Prostate gland (tissue), 2 donors: ENCODE measurements at regions not wholly inside any gene's neighbourhood (a gene's known extent, or its start where the extent isn't known, plus 50 kb on each side); places are given as distances from the start of the nearest gene placed in this dataset.
"Not testable (repeated sequence)": the region's sequence is repeated elsewhere in the genome, so short reads cannot be mapped to it uniquely, and the experiment has no call there.

Experiments
- DNase-seq: peaks from one replicate; pipeline ENCODE4 v3.0.0-alpha.2; 2019; ENCODE audit warnings: low spot score
- H3K27ac ChIP-seq, 2 donors: fragments of 200-600 bp; sonication (generic); 2 replicates each; pipeline ENCODE4 v1.5.1; 2017 to 2019
- H3K27me3 ChIP-seq: fragments of 200-600 bp; sonication (generic); replicated peaks from 2 replicates; pipeline ENCODE4 v1.5.1; 2019; ENCODE audit not compliant: insufficient read depth
- H3K36me3 ChIP-seq, 2 donors: fragments of 200-600 bp; sonication (generic); 1 replicate in 1 of 2; 2 replicates in 1 of 2; pipeline versions ENCODE4 v1.5.1 to v1.8.1; 2017 to 2019
- H3K4me1 ChIP-seq: fragments of 200-600 bp; sonication (generic); replicated peaks from 2 replicates; pipeline ENCODE4 v1.5.1; 2019
- H3K4me3 ChIP-seq, 2 donors: fragments of 200-600 bp; sonication (generic); 2 replicates each; pipeline ENCODE4 v1.5.1; 2017 to 2019
- H3K9me3 ChIP-seq: fragments of 200-600 bp; sonication (generic); 2 replicates; pipeline ENCODE4 v1.5.1; 2017
- POLR2A ChIP-seq: fragments of 450-650 bp; IDR thresholded peaks from one replicate; pipeline ENCODE4 v1.6.1; 2016; ENCODE audit warnings: antibody characterized with exemption, mild to moderate bottlenecking
- POLR2AphosphoS5 ChIP-seq: sonication (generic); formaldehyde crosslinking; IDR thresholded peaks from one replicate; pipeline ENCODE4 v1.6.1; 2017; ENCODE audit warnings: antibody characterized with exemption
- WGBS: methylation state at CpG from one replicate; pipeline ENCODE4 v1.1.5; 2018; 5-methylcytosine and 5-hydroxymethylcytosine counted together
- intact Hi-C: fragments of 100-400 bp; cut with DNase I; formaldehyde crosslinking; loops from one replicate; pipeline ENCODE4 v1.14.2; 2022
- TF ChIP-seq, protein P1 (sequence below), 4 experiments: fragments of 200-600 bp in 2 of 4; fragments of 450-650 bp in 2 of 4; sonication (generic) in 2 of 4; IDR thresholded peaks; 1 replicate in 3 of 4; 2 replicates in 1 of 4; pipeline ENCODE4 v1.5.1; 2016 to 2019; ENCODE audit warnings: antibody characterized with exemption in 4 of 4, mild to moderate bottlenecking in 2 of 4, moderate library complexity in 2 of 4

GRCh38 chr14:106809615-106810014, 1283.2 kb downstream of the TMEM121 start:
- TF ChIP-seq POLR2A, result no peak
- TF ChIP-seq, protein P1, sequence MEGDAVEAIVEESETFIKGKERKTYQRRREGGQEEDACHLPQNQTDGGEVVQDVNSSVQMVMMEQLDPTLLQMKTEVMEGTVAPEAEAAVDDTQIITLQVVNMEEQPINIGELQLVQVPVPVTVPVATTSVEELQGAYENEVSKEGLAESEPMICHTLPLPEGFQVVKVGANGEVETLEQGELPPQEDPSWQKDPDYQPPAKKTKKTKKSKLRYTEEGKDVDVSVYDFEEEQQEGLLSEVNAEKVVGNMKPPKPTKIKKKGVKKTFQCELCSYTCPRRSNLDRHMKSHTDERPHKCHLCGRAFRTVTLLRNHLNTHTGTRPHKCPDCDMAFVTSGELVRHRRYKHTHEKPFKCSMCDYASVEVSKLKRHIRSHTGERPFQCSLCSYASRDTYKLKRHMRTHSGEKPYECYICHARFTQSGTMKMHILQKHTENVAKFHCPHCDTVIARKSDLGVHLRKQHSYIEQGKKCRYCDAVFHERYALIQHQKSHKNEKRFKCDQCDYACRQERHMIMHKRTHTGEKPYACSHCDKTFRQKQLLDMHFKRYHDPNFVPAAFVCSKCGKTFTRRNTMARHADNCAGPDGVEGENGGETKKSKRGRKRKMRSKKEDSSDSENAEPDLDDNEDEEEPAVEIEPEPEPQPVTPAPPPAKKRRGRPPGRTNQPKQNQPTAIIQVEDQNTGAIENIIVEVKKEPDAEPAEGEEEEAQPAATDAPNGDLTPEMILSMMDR (IDR thresholded peaks at IDR 0.05), result no peak
- no peak for TF ChIP-seq POLR2AphosphoS5
- H3K27me3 ChIP-seq, result no peaks in the 10 kb centered on the region
- 64% methylated on average over 2 of the region's 2 CpGs for WGBS

DNA sequence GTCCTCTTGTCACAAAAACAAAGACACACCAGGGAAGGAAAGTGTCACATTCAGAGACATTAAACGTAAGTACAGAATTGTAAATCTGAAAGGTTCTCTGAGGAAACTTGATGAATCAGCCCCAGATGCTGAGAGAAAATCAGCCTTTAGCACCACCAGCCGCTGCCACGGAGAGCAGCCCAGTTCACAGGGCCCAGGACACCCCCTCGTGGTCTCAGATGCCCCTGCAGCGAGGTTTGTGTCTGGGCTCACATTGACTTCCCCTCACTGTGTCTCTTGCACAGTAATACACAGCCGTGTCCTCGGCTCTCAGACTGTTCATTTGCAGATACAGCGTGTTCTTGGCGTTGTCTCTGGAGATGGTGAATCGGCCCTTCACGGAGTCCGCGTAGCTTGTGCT, 1283.8 kb downstream of the TMEM121 start:
- H3K4me1 ChIP-seq, H3K36me3 ChIP-seq, H3K27ac ChIP-seq, H3K27me3 ChIP-seq, intact Hi-C loops, DNase-seq, H3K9me3 ChIP-seq, H3K4me3 ChIP-seq: not testable (repeated sequence)
- WGBS, result 69% methylated on average over 13 of the region's 13 CpGs

More at GRCh38 chr14:106809615-106810014, 1283.2 kb downstream of the TMEM121 start:
- intact Hi-C loops, result no loop called here
- Histone ChIP-seq H3K27ac (no peak overlapping the region), H3K36me3 (no peaks in the 10 kb centered on the region), H3K9me3 (no peaks in the 10 kb centered on the region), H3K4me1 (no peaks in the 10 kb centered on the region), H3K4me3 (no peak overlapping the region)
- DNase-seq, result no peak

DNA sequence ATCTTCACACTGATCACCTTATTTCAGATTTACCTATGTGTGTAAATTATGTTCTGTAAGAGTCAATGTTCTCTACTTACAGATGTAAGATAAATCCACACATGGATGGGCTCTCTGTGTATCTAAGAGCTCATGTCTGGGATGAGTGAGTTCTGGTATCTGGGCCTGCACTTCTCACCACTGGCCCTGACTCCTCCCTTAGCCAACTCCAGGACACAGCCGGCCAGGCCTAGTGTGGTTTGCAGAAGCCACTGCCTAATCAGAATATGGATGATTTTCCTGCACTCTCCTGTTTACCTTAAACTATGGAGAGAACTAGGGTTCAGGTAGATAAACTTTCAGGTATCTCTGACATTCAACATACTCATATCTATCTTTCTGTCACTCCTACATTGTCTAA, 1284.8 kb downstream of the TMEM121 start:
- H3K36me3 ChIP-seq, result no peaks in the 10 kb centered on the region
- no peak overlapping the region for H3K4me3 ChIP-seq
- intact Hi-C loops, result no loop called here
- no peaks in the 10 kb centered on the region for H3K4me1 ChIP-seq
- no peaks in the 10 kb centered on the region for H3K27me3 ChIP-seq
- no peak for DNase-seq
- no peak overlapping the region for H3K27ac ChIP-seq
- H3K9me3 ChIP-seq, result no peaks in the 10 kb centered on the region
- TF ChIP-seq, protein P1 (IDR thresholded peaks at IDR 0.05), result no peak
- TF ChIP-seq POLR2AphosphoS5 (no peak), POLR2A (no peak)
- WGBS, result 74% methylated on average over 1 of the region's 1 CpG

- H3K27ac ChIP-seq, result no peak overlapping the region
- H3K36me3 ChIP-seq, result no peaks in the 10 kb centered on the region
- H3K27me3 ChIP-seq, result no peaks in the 10 kb centered on the region
- TF ChIP-seq POLR2A, result no peak
- TF ChIP-seq POLR2AphosphoS5, result no peak
- TF ChIP-seq, protein P1 (IDR thresholded peaks at IDR 0.05), result no peak
- no peak for DNase-seq
- H3K4me1 ChIP-seq, result no peaks in the 10 kb centered on the region
- 79% methylated on average over 28 of the region's 37 CpGs for WGBS
- intact Hi-C loops, result no loop called here
- no peak overlapping the region for H3K4me3 ChIP-seq
- H3K9me3 ChIP-seq, result no peaks in the 10 kb centered on the region
These were observed 1286.5 kb downstream of the TMEM121 start for GRCh38 chr14:106812788-106813476.

DNA sequence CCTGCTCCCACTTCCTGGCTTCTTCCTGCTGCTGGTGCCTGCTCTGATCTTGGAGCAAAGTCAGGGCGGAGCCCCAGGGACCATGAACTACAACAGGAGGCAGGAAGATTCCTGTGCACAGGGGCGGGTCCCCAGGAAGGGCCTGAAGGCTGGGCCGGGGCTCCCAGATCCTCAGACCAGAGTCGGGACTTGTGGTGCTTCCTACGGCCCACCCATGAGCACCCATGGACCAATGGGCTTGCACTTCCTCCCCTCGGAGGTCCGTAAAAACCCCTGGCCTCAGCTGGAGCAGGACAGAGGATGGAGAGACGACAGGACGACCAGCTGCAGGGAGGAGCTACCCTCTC, 1287.1 kb downstream of the TMEM121 start:
- no peak for DNase-seq
- H3K4me3 ChIP-seq, result no peak overlapping the region

More for the DNA sequence above, 1287.1 kb downstream of the TMEM121 start:
- no peaks in the 10 kb centered on the region for H3K36me3 ChIP-seq
- TF ChIP-seq POLR2AphosphoS5, result no peak
- no peak for TF ChIP-seq POLR2A
- TF ChIP-seq, protein P1 (IDR thresholded peaks at IDR 0.05), result no peak
- WGBS, result 82% methylated on average over 8 of the region's 9 CpGs
- H3K27ac ChIP-seq, result no peak overlapping the region
- no peaks in the 10 kb centered on the region for H3K9me3 ChIP-seq
- no peaks in the 10 kb centered on the region for H3K4me1 ChIP-seq
- no peaks in the 10 kb centered on the region for H3K27me3 ChIP-seq
- intact Hi-C loops, result no loop called here
